ENCODE measurements at regions not wholly inside any gene's neighbourhood (a gene's known extent, or its start where the extent isn't known, plus 50 kb on each side); places are given as distances from the start of the nearest gene placed in this dataset.

GRCh38 chr20:57847104-57847503 lies 137.3 kb upstream of the PMEPA1 start:
- Histone ChIP-seq H3K9ac (ENCODE audit: extremely low read depth, insufficient read length, low read length) (no peak overlapping the region), H3K18ac (ENCODE audit: insufficient read length, low read depth, low read length) (no peak overlapping the region), H4K8ac (replicated peaks; ENCODE audit: insufficient read length, low read depth, low read length) (no peak overlapping the region), H4K5ac (ENCODE audit: insufficient read length, low read depth, low read length) (no peak overlapping the region), H3K79me1 (ENCODE audit: insufficient read depth, low read depth, low read length, poor library complexity, severe bottlenecking) (no peaks in the 10 kb centered on the region), H3K79me2 (ENCODE audit: insufficient read depth, low read length) (no peaks in the 10 kb centered on the region), H2BK20ac (ENCODE audit: low read depth, low read length, poor library complexity, severe bottlenecking) (no peak overlapping the region), H3K23me2 (ENCODE audit: insufficient read length, low read depth, low read length, poor library complexity, severe bottlenecking) (no peaks in the 10 kb centered on the region), H3K56ac (ENCODE audit: insufficient read length, low read depth, low read length) (no peak overlapping the region), H3K27me3 (ENCODE audit: insufficient read depth, low read length) (no peaks in the 10 kb centered on the region), H2AK5ac (ENCODE audit: insufficient read length, low read length) (no peak overlapping the region), H3K4me1 (ENCODE audit: insufficient read depth, low read length) (no peaks in the 10 kb centered on the region), H3K23ac (ENCODE audit: insufficient read length, low read depth, low read length) (no peak overlapping the region), H4K20me1 (ENCODE audit: control insufficient read depth, insufficient read depth, insufficient read length) (no peaks in the 10 kb centered on the region), H2AFZ (ENCODE audit: low read length) (no peak overlapping the region), H2BK12ac (ENCODE audit: insufficient read length, low read depth, low read length) (no peak overlapping the region), H3K14ac (ENCODE audit: insufficient read depth, low read length) (no peak overlapping the region), H4K91ac (ENCODE audit: insufficient read length, low read depth, low read length) (no peak overlapping the region), H3K4me2 (ENCODE audit: insufficient read depth, insufficient read length, low read length) (no peak overlapping the region), H2BK15ac (ENCODE audit: low read depth, low read length) (no peak overlapping the region), H3T11ph (ENCODE audit: low read length) (no peak overlapping the region), H2BK5ac (ENCODE audit: insufficient read length, low read length) (no peak overlapping the region), H2BK120ac (ENCODE audit: low read depth, low read length, poor library complexity, severe bottlenecking) (no peak overlapping the region), H3K4ac (ENCODE audit: low read depth, low read length) (no peak overlapping the region), H3K27ac (ENCODE audit: insufficient read length, low read depth, low read length) (no peak overlapping the region), H3K9me3 (ENCODE audit: control insufficient read depth, low read depth, low read length) (no peaks in the 10 kb centered on the region)
- Mint-ChIP-seq H3K27me3 (ENCODE audit: low read depth) (peaks cover 14% of the 10 kb centered on the region), H3K36me3 (ENCODE audit: insufficient read depth in 1 of 3, low read depth in 3 of 3) (no peaks in the 10 kb centered on the region; a peak in 1 of 7 replicates), H3K9me3 (no peaks in the 10 kb centered on the region; a peak in 1 of 5 replicates), H3K4me1 (peaks cover 2% of the 10 kb centered on the region in 2 experiments; a peak in 1 of 4 replicates), H3K27ac (no peak overlapping the region), H3K4me3 (no peak overlapping the region)
- TF ChIP-seq CTCF (conservative IDR thresholded peaks at IDR 0.05) = no peak
- no peak for DNase-seq
